GM12878 (cell line): ENCODE measurements at regions not wholly inside any gene's neighbourhood (a gene's known extent, or its start where the extent isn't known, plus 50 kb on each side); places are given as distances from the start of the nearest gene placed in this dataset.
"Not testable (repeated sequence)": the region's sequence is repeated elsewhere in the genome, so short reads cannot be mapped to it uniquely, and the experiment has no call there.

Experiments used
- CTCF ChIP-seq, 3 experiments: IDR thresholded peaks in 2 of 3; conservative IDR thresholded peaks in 1 of 3; 2 replicates each; pipeline ENCODE4 v1.5.1; 2011; ENCODE audit warnings: low read depth in 3 of 3, low read length in 3 of 3, mild to moderate bottlenecking in 3 of 3, control low read depth in 2 of 3, moderate library complexity in 2 of 3, inconsistent platforms in 1 of 3, mixed read lengths in 1 of 3; ENCODE audit not compliant: control insufficient read depth in 2 of 3, insufficient read depth in 1 of 3; ENCODE audit errors: extremely low read depth in 1 of 3
- E2F4 ChIP-seq: IDR thresholded peaks from 2 replicates; pipeline ENCODE4 v1.6.1; 2012; ENCODE audit warnings: low read depth, low read length, improper control_type of control experiment
- MXI1 ChIP-seq: fragments of 150-350 bp; IDR thresholded peaks from 2 replicates; pipeline ENCODE4 v1.6.1; 2011; ENCODE audit warnings: low read depth, mild to moderate bottlenecking, inconsistent platforms, low read length, improper control_type of control experiment
- POLR2A ChIP-seq: IDR thresholded peaks from 2 replicates; pipeline ENCODE4 v1.6.1; 2011; ENCODE audit warnings: low read depth, mild to moderate bottlenecking, low read length
- SMARCA5 ChIP-seq: fragments of 450-650 bp; IDR thresholded peaks from 2 replicates; pipeline ENCODE4 v1.6.1; 2017; ENCODE audit warnings: mild to moderate bottlenecking
- ZNF274 ChIP-seq: IDR thresholded peaks from one replicate; pipeline ENCODE4 v1.8.0; 2011; ENCODE audit not compliant: insufficient read length, insufficient read depth
- TF ChIP-seq, protein P1 (sequence below): IDR thresholded peaks from 2 replicates; pipeline ENCODE4 v1.6.1; 2011; ENCODE audit warnings: borderline replicate concordance, low read depth, mild to moderate bottlenecking, moderate library complexity, mixed read lengths, low read length; ENCODE audit not compliant: insufficient read depth; ENCODE audit errors: extremely low read length

DNA sequence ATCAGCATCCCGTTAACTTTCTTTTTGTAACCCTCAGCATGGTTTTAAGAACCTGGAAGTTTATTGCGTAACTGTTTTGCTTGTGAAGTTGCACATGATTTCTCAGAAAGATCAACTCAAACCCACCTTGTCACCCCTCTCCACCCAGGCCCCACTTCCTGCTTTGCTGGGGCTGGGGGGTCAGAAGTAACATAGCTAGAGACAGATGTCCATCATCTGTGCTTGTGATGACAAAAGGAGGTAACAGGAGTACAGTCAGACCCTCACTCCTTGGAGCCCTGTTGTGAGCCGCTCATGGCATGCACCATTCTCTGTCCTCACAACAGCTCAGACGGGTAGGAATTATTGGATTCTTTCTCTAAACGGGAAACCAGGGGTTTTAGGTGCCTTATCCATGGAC lies 172.7 kb upstream of the PLGLB2 start:
- TF ChIP-seq, protein P1, sequence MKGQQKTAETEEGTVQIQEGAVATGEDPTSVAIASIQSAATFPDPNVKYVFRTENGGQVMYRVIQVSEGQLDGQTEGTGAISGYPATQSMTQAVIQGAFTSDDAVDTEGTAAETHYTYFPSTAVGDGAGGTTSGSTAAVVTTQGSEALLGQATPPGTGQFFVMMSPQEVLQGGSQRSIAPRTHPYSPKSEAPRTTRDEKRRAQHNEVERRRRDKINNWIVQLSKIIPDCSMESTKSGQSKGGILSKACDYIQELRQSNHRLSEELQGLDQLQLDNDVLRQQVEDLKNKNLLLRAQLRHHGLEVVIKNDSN: not testable (repeated sequence)
- not testable (repeated sequence) for TF ChIP-seq CTCF (IDR thresholded peaks at IDR 0.05 in 2 of 3, conservative IDR thresholded peaks at IDR 0.05 in 1 of 3; ENCODE audit: control insufficient read depth in 2 of 3, extremely low read depth in 1 of 3, insufficient read depth in 1 of 3, low read depth in 3 of 3, low read length in 3 of 3); POLR2A; MXI1; SMARCA5; E2F4; ZNF274
